Adrenal gland (tissue), 5 donors: ENCODE measurements at regions not wholly inside any gene's neighbourhood (a gene's known extent, or its start where the extent isn't known, plus 50 kb on each side); places are given as distances from the start of the nearest gene placed in this dataset.

Source experiments
- CTCF ChIP-seq, 6 experiments: fragments of 450-650 bp in 4 of 6; fragments of 200-600 bp in 2 of 6; sonication (generic) in 1 of 6; IDR thresholded peaks; 1 replicate in 5 of 6; 2 replicates in 1 of 6; pipeline versions ENCODE4 v1.5.1 to v1.8.0; 2016 to 2021; ENCODE audit warnings: antibody characterized with exemption in 6 of 6, mild to moderate bottlenecking in 2 of 6, moderate library complexity in 1 of 6
- POLR2A ChIP-seq, 2 donors: fragments of 450-650 bp; IDR thresholded peaks; one replicate each; pipeline ENCODE4 v1.6.1; 2017; ENCODE audit warnings: antibody characterized with exemption in 2 of 2, mild to moderate bottlenecking in 2 of 2, moderate library complexity in 1 of 2
- donor health status: DM: no; HTN: no; CAD: no.

- TF ChIP-seq POLR2A (IDR thresholded peaks at IDR 0.05) (no peak), CTCF (IDR thresholded peaks at IDR 0.05) (no peak)
Measured at GRCh38 chr2:51535763-51536162, 503.8 kb upstream of the NRXN1 start.
